Neural cell (in vitro differentiated cells): ENCODE measurements at regions not wholly inside any gene's neighbourhood (a gene's known extent, or its start where the extent isn't known, plus 50 kb on each side); places are given as distances from the start of the nearest gene placed in this dataset.

ENCODE experiments used
- H2AFZ ChIP-seq: fragments of 200-600, 300-800 bp; sonication (generic), shearing (Covaris generic); 2 replicates; pipeline ENCODE4 v1.6.0; 2014; ENCODE audit warnings: low read depth, mild to moderate bottlenecking, antibody characterized with exemption, low read length, moderate library complexity
- H3F3A ChIP-seq: fragments of 200-600 bp; shearing (Covaris generic); 2 replicates; pipeline ENCODE4 v1.6.1; 2016; ENCODE audit warnings: mild to moderate bottlenecking, moderate library complexity, mixed read lengths, antibody characterized with exemption, low read length; ENCODE audit not compliant: insufficient read depth, poor library complexity, severe bottlenecking
- H3K27ac ChIP-seq: fragments of 200-600, 300-800 bp; sonication (generic), shearing (Covaris generic); 2 replicates; pipeline ENCODE4 v1.5.1; 2014; ENCODE audit warnings: mild to moderate bottlenecking, low read length, moderate library complexity
- H3K27me3 ChIP-seq: fragments of 300-800, 200-600 bp; sonication (generic), shearing (Covaris generic); 2 replicates; pipeline ENCODE4 v1.6.0; 2014; ENCODE audit warnings: mild to moderate bottlenecking, low read depth, low read length, moderate library complexity; ENCODE audit not compliant: insufficient read depth
- H3K36me3 ChIP-seq: fragments of 300-800, 200-600 bp; sonication (generic), shearing (Covaris generic); 2 replicates; pipeline ENCODE4 v1.5.1; 2014; ENCODE audit warnings: mild to moderate bottlenecking, antibody characterized with exemption, low read length, moderate library complexity; ENCODE audit not compliant: insufficient read depth
- H3K4me2 ChIP-seq: fragments of 300-800, 200-600 bp; sonication (generic), shearing (Covaris generic); 2 replicates; pipeline ENCODE4 v1.6.0; 2014; ENCODE audit warnings: mild to moderate bottlenecking, low read length
- H3K4me3 ChIP-seq: fragments of 300-800, 200-600 bp; sonication (generic), shearing (Covaris generic); 2 replicates; pipeline ENCODE4 v1.5.1; 2014; ENCODE audit warnings: mild to moderate bottlenecking, low read length, moderate library complexity
- H3K79me2 ChIP-seq: fragments of 200-600 bp; shearing (Covaris generic); replicated peaks from 2 replicates; pipeline ENCODE4 v1.6.0; 2014; ENCODE audit warnings: mild to moderate bottlenecking, low read length, moderate library complexity; ENCODE audit not compliant: insufficient read depth
- H3K9ac ChIP-seq: fragments of 300-800, 200-600 bp; sonication (generic), shearing (Covaris generic); 2 replicates; pipeline ENCODE4 v1.6.1; 2016; ENCODE audit warnings: mild to moderate bottlenecking, low read length, mixed read lengths
- H3K9me2 ChIP-seq: fragments of 200-600 bp; shearing (Covaris generic); 2 replicates; pipeline ENCODE4 v1.6.1; 2016; ENCODE audit warnings: mild to moderate bottlenecking, low read length, mixed read lengths; ENCODE audit not compliant: insufficient read depth
- H3K9me3 ChIP-seq: fragments of 200-600, 300-800 bp; sonication (generic), shearing (Covaris generic); 2 replicates; pipeline ENCODE4 v1.6.1; 2016; ENCODE audit warnings: mild to moderate bottlenecking, mixed run types, low read length, moderate library complexity, mixed read lengths
- H4K20me1 ChIP-seq: fragments of 200-600 bp; shearing (Covaris generic); 2 replicates; pipeline ENCODE4 v1.6.1; 2016; ENCODE audit warnings: mild to moderate bottlenecking, mixed run types; ENCODE audit not compliant: insufficient read depth
- EP300 ChIP-seq: fragments of 450-650 bp; conservative IDR thresholded peaks from 2 replicates; pipeline ENCODE4 v1.6.1; 2014; ENCODE audit warnings: antibody characterized with exemption, mild to moderate bottlenecking, moderate library complexity; ENCODE audit not compliant: poor library complexity, severe bottlenecking
- EZH2 ChIP-seq: fragments of 200-600, 300-800 bp; shearing (Covaris generic), sonication (generic); IDR thresholded peaks from 2 replicates; pipeline ENCODE4 v1.6.1; 2014; ENCODE audit warnings: antibody characterized with exemption, low read length, borderline replicate concordance, mild to moderate bottlenecking; ENCODE audit not compliant: insufficient read depth, poor library complexity, severe bottlenecking
- MXI1 ChIP-seq: fragments of 450-650 bp; conservative IDR thresholded peaks from 2 replicates; pipeline ENCODE4 v1.6.1; 2014; ENCODE audit warnings: antibody characterized with exemption, mild to moderate bottlenecking; ENCODE audit not compliant: poor library complexity, severe bottlenecking
- POLR2AphosphoS5 ChIP-seq: IDR thresholded peaks from 2 replicates; pipeline ENCODE4 v1.6.1; 2012
- RAD21 ChIP-seq: fragments of 450-650 bp; conservative IDR thresholded peaks from 2 replicates; pipeline ENCODE4 v1.6.1; 2014; ENCODE audit warnings: antibody characterized with exemption, mild to moderate bottlenecking, moderate library complexity
- SMC3 ChIP-seq: fragments of 450-650 bp; conservative IDR thresholded peaks from 2 replicates; pipeline ENCODE4 v1.6.1; 2014; ENCODE audit warnings: antibody characterized with exemption, mild to moderate bottlenecking, moderate library complexity; ENCODE audit not compliant: poor library complexity
- TAF1 ChIP-seq: IDR thresholded peaks from 2 replicates; pipeline ENCODE4 v1.6.1; 2012; ENCODE audit warnings: low read depth
- TF ChIP-seq, protein P1 (sequence below): fragments of 450-650 bp; IDR thresholded peaks from 2 replicates; pipeline ENCODE4 v1.5.1; 2014; ENCODE audit warnings: antibody characterized with exemption, mild to moderate bottlenecking, moderate library complexity; ENCODE audit not compliant: poor library complexity, severe bottlenecking
- TF ChIP-seq, protein P2 (sequence below): IDR thresholded peaks from 2 replicates; pipeline ENCODE4 v1.6.1; 2012; ENCODE audit warnings: borderline replicate concordance

DNA sequence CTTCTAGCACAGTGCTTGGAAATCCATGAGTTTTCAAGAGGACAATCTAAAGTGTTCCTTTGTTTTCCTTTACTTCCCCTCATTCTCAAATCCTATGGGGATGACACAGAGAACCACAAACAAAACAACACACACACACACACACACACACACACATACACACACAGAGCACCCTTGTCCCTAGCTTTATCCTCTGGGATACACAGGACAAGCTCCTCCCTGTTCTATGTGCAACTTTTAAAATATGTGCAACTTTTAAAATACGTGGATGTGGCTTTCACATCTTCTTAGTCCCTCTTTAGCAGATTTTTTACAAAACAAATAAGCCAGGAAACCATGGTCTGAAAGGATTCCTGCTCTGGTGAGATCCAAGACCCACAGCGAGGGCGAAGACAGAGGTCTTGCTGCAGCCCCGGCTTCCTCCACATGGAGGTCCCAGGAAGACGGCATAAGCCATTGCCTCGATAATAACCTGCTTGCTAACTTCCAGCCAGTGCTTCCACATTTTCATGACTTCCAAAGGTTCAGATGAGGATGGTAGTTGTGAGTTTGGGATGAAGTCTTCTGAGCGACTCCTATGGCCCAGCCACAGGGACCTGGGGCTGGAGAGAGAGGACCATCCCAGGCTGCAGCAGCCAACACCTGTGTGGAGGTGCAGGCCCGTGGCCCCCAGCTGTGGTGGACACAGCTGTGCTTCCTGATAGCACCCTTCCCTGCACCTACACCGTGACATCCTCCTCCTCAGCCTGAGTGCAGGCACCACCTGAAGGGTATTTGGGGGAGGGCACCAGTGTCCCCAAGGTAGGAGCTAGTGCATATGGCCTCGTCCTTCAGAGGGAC is 62.8 kb upstream of the CD93 start:
- no peak for TF ChIP-seq SMC3
- TF ChIP-seq, protein P1, sequence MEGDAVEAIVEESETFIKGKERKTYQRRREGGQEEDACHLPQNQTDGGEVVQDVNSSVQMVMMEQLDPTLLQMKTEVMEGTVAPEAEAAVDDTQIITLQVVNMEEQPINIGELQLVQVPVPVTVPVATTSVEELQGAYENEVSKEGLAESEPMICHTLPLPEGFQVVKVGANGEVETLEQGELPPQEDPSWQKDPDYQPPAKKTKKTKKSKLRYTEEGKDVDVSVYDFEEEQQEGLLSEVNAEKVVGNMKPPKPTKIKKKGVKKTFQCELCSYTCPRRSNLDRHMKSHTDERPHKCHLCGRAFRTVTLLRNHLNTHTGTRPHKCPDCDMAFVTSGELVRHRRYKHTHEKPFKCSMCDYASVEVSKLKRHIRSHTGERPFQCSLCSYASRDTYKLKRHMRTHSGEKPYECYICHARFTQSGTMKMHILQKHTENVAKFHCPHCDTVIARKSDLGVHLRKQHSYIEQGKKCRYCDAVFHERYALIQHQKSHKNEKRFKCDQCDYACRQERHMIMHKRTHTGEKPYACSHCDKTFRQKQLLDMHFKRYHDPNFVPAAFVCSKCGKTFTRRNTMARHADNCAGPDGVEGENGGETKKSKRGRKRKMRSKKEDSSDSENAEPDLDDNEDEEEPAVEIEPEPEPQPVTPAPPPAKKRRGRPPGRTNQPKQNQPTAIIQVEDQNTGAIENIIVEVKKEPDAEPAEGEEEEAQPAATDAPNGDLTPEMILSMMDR = no peak
- TF ChIP-seq EZH2 = no peak
- no peak for TF ChIP-seq TAF1
- TF ChIP-seq MXI1 = no peak
- no peak for TF ChIP-seq RAD21
- TF ChIP-seq, protein P2, sequence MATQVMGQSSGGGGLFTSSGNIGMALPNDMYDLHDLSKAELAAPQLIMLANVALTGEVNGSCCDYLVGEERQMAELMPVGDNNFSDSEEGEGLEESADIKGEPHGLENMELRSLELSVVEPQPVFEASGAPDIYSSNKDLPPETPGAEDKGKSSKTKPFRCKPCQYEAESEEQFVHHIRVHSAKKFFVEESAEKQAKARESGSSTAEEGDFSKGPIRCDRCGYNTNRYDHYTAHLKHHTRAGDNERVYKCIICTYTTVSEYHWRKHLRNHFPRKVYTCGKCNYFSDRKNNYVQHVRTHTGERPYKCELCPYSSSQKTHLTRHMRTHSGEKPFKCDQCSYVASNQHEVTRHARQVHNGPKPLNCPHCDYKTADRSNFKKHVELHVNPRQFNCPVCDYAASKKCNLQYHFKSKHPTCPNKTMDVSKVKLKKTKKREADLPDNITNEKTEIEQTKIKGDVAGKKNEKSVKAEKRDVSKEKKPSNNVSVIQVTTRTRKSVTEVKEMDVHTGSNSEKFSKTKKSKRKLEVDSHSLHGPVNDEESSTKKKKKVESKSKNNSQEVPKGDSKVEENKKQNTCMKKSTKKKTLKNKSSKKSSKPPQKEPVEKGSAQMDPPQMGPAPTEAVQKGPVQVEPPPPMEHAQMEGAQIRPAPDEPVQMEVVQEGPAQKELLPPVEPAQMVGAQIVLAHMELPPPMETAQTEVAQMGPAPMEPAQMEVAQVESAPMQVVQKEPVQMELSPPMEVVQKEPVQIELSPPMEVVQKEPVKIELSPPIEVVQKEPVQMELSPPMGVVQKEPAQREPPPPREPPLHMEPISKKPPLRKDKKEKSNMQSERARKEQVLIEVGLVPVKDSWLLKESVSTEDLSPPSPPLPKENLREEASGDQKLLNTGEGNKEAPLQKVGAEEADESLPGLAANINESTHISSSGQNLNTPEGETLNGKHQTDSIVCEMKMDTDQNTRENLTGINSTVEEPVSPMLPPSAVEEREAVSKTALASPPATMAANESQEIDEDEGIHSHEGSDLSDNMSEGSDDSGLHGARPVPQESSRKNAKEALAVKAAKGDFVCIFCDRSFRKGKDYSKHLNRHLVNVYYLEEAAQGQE = no peak
- TF ChIP-seq POLR2AphosphoS5 = no peak
- no peak for TF ChIP-seq EP300
- no peaks in the 10 kb centered on the region for H3K27me3 ChIP-seq
- no peaks in the 10 kb centered on the region for H3K9me2 ChIP-seq
- H3K27ac ChIP-seq = no peak overlapping the region
- H2AFZ ChIP-seq = no peak overlapping the region
- no peaks in the 10 kb centered on the region for H3K79me2 ChIP-seq
- H3K9me3 ChIP-seq = no peaks in the 10 kb centered on the region
- H3K9ac ChIP-seq = no peak overlapping the region
- H3F3A ChIP-seq = no peaks in the 10 kb centered on the region
- H4K20me1 ChIP-seq = no peaks in the 10 kb centered on the region
- no peak overlapping the region for H3K4me2 ChIP-seq
- no peak overlapping the region for H3K4me3 ChIP-seq
- no peaks in the 10 kb centered on the region for H3K36me3 ChIP-seq

DNA sequence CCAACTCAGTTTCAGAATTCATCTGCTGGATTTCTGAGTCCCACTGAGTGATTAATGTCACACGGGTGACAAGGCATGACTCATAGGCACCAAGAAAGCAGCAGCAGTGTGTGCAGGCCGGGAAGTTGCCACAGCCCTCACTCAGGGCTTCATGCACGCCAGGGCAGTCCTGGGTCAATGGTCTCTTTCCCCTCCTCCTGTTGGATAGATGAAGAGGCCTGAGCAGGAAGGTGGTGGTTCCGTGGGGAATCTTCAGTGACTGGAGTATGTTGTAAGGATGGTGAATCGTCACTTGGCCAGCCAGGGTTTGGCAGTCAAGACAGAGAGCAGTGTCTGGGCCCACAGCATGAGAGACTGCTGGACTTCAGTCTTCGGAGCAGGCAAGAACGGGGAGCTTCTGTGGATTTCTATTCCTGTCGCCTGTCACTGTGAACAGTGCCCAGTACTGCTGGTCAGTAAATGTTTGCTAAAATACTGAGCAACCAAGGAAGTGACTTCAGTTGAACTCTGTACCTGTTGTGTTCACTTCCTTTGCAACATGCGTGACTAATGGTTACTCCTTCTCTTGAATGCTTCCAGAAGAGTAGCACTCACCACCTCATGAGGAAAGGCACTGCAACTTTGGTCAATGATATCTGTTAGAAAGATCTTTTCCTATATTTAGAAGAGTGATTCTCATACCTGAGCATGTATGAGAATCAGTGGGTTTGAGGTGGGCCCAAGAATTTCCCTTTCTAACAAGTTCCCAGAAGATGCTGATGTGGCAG is 62.0 kb upstream of the CD93 start:
- Histone ChIP-seq H3K4me2 (no peak overlapping the region), H2AFZ (no peak overlapping the region), H3K27ac (no peak overlapping the region), H3K27me3 (no peaks in the 10 kb centered on the region), H3F3A (no peaks in the 10 kb centered on the region), H4K20me1 (no peaks in the 10 kb centered on the region), H3K79me2 (no peaks in the 10 kb centered on the region), H3K4me3 (no peak overlapping the region), H3K9me3 (no peaks in the 10 kb centered on the region), H3K36me3 (no peaks in the 10 kb centered on the region), H3K9ac (no peak overlapping the region), H3K9me2 (no peaks in the 10 kb centered on the region)
- TF ChIP-seq MXI1 (no peak), EP300 (no peak), EZH2 (no peak), POLR2AphosphoS5 (no peak), SMC3 (no peak), TAF1 (no peak), RAD21 (no peak)
- TF ChIP-seq, protein P2 = no peak
- TF ChIP-seq, protein P1 = no peak
